ENCODE measurements at regions not wholly inside any gene's neighbourhood (a gene's known extent, or its start where the extent isn't known, plus 50 kb on each side); places are given as distances from the start of the nearest gene placed in this dataset.

DNA sequence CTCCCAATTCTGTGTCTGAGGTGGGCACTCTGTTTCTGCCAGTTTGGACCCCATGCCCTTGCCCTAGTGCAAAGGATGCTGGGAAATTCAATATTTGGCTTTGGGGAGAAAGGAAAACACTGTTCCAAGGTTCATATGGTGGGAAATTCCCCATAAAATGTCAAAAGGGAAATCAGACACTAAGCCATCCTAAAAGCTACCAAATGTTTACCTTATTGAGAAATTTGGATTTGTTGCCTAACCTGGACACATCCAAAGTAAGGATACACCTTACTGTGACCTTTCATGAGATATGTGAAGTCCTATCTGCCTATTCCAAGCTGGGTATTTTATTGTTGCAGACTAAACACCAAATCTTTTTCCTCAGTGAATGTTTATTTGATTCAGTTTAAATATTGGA lies 109.1 kb downstream of the CYP26A1 start:
- Histone ChIP-seq H3K27ac (ENCODE audit: low read depth in 2 of 2, low read length in 1 of 2) (no peak overlapping the region), H3K9me3 (no peaks in the 10 kb centered on the region), H4K20me1 (ENCODE audit: insufficient read depth) (no peaks in the 10 kb centered on the region), H3K4me3 (ENCODE audit: low read depth in 2 of 2, low read length in 1 of 2) (no peak overlapping the region), H2AFZ (ENCODE audit: low read depth) (no peak overlapping the region), H3K79me2 (ENCODE audit: insufficient read depth) (no peaks in the 10 kb centered on the region), H3K36me3 (replicated peaks in 1 of 2; ENCODE audit: control insufficient read depth in 1 of 2, insufficient read depth in 2 of 2, low read length in 1 of 2) (no peaks in the 10 kb centered on the region), H3K4me1 (ENCODE audit: control insufficient read depth in 1 of 2, insufficient read depth in 2 of 2, low read depth in 1 of 2, low read length in 1 of 2) (peaks cover 0 to 2% of the 10 kb centered on the region in 2 experiments; a peak in 1 of 4 replicates), H3K4me2 (no peak overlapping the region), H3K9me2 (no peaks in the 10 kb centered on the region), H3F3A (replicated peaks; ENCODE audit: insufficient read depth) (no peaks in the 10 kb centered on the region), H3K9ac (no peak overlapping the region), H3K27me3 (ENCODE audit: insufficient read depth) (no peaks in the 10 kb centered on the region; the same call in 1 of the 2 replicates)
- CTCF ChIA-PET: interaction anchor here (1.0 to 1.4 kb wide), 2 partner anchors 8 to 11 kb away, joined by 4 read pairs; no protein-coding TSS in a partner anchor
- POLR2A ChIA-PET: no interaction called here
- DNase-seq: no peak
- TF ChIP-seq FOSL2 (IDR thresholded peaks at IDR 0.05; ENCODE audit: borderline replicate concordance, low read depth) (no peak), NFIC (IDR thresholded peaks at IDR 0.05; ENCODE audit: borderline replicate concordance) (no peak), CHD2 (IDR thresholded peaks at IDR 0.05; ENCODE audit: low read length, partially characterized antibody) (no peak), TEAD4 (IDR thresholded peaks at IDR 0.05; ENCODE audit: borderline replicate concordance, insufficient read depth) (no peak), GATA2 (CRISPR knock-in tag; IDR thresholded peaks at IDR 0.05) (no peak), EP300 (IDR thresholded peaks at IDR 0.05; ENCODE audit: borderline replicate concordance in 1 of 2, low read depth in 1 of 2, low read length in 1 of 2) (no peak), POLR2AphosphoS5 (IDR thresholded peaks at IDR 0.05; ENCODE audit: low read depth, low read length) (no peak), TCF12 (IDR thresholded peaks at IDR 0.05) (no peak), MEF2A (IDR thresholded peaks at IDR 0.05; ENCODE audit: borderline replicate concordance, low read depth) (no peak), SIN3A (IDR thresholded peaks at IDR 0.05; ENCODE audit: borderline replicate concordance, low read depth, low read length) (no peak), MXI1 (IDR thresholded peaks at IDR 0.05; ENCODE audit: low read depth, low read length) (no peak), FOXM1 (IDR thresholded peaks at IDR 0.05; ENCODE audit: low read depth) (no peak), RCOR1 (IDR thresholded peaks at IDR 0.05; ENCODE audit: low read length) (no peak), TAF1 (IDR thresholded peaks at IDR 0.05; ENCODE audit: borderline replicate concordance, low read depth, low read length) (no peak), NRF1 (IDR thresholded peaks at IDR 0.05; ENCODE audit: low read depth, low read length) (no peak), GABPA (IDR thresholded peaks at IDR 0.05; ENCODE audit: low read depth) (no peak)
- TF ChIP-seq, protein P1, sequence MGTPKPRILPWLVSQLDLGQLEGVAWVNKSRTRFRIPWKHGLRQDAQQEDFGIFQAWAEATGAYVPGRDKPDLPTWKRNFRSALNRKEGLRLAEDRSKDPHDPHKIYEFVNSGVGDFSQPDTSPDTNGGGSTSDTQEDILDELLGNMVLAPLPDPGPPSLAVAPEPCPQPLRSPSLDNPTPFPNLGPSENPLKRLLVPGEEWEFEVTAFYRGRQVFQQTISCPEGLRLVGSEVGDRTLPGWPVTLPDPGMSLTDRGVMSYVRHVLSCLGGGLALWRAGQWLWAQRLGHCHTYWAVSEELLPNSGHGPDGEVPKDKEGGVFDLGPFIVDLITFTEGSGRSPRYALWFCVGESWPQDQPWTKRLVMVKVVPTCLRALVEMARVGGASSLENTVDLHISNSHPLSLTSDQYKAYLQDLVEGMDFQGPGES (IDR thresholded peaks at IDR 0.05; ENCODE audit: low read depth, low read length): no peak
- TF ChIP-seq, protein P2, sequence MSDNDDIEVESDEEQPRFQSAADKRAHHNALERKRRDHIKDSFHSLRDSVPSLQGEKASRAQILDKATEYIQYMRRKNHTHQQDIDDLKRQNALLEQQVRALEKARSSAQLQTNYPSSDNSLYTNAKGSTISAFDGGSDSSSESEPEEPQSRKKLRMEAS (IDR thresholded peaks at IDR 0.05; ENCODE audit: low read depth): no peak
- TF ChIP-seq, protein P3, sequence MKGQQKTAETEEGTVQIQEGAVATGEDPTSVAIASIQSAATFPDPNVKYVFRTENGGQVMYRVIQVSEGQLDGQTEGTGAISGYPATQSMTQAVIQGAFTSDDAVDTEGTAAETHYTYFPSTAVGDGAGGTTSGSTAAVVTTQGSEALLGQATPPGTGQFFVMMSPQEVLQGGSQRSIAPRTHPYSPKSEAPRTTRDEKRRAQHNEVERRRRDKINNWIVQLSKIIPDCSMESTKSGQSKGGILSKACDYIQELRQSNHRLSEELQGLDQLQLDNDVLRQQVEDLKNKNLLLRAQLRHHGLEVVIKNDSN (IDR thresholded peaks at IDR 0.05; ENCODE audit: borderline replicate concordance, low read depth): no peak
- TF ChIP-seq, protein P4, sequence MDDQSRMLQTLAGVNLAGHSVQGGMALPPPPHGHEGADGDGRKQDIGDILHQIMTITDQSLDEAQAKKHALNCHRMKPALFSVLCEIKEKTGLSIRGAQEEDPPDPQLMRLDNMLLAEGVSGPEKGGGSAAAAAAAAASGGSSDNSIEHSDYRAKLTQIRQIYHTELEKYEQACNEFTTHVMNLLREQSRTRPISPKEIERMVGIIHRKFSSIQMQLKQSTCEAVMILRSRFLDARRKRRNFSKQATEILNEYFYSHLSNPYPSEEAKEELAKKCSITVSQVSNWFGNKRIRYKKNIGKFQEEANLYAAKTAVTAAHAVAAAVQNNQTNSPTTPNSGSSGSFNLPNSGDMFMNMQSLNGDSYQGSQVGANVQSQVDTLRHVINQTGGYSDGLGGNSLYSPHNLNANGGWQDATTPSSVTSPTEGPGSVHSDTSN (IDR thresholded peaks at IDR 0.05): no peak
